SIG-M5 treated with dmso at 0.1 percent for 504 hours (cell line): ENCODE measurements at regions not wholly inside any gene's neighbourhood (a gene's known extent, or its start where the extent isn't known, plus 50 kb on each side); places are given as distances from the start of the nearest gene placed in this dataset.
A peak's percentile ranks its signal among the peaks of the same experiment; 100 is the strongest.

ENCODE experiments used
- DNase-seq: peaks from one replicate; lab custom pipeline; 2025; ENCODE audit not compliant: unreplicated experiment; lab: John Stamatoyannopoulos, UW

DNA sequence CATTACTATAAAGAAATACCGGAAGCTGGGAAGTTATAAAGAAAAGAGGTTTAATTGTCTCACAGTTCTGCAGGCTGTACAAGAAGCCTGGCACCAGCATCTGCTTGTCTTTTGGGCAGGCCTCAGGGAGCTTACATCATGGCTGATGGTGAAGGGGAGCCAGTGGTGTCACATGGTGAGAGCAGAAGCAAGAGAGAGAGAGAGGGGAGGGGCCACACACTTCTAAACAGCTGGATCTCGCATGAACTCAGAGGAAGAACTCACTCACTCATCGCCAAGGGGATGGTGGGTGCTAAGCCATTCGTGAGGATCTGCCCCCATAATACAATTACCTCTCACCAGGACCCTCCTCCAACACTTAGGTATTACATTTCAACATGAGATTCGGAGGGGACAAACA lies 51.8 kb upstream of the ANKRD34C start:
- DNase-seq = no peak

GRCh38 chr15:79222808-79223207 lies 59.7 kb upstream of the ANKRD34C start:
- DNase-seq = no peak

DNA sequence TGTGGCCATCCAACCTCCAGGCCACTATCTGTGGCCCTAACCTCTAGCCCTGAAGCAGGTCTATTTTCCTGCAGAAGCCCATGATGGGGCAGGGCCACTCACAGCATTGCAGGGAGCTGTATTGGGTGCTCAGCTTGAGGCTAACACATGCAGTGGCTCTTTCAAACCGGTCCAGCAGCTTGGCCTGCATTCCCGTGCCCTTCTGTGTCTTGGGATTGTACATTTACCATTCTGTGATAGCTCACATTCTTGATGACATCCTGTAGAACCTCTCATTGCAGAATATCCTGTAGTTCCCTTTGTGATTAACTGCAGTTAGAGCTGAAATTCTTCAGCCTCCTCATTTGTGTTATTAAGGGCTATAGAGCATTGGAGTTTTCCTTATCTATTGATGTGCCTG lies 60.8 kb upstream of the ANKRD34C start:
- DNase-seq = peak; percentile 22

GRCh38 chr15:79219393-79220056 lies 63.0 kb upstream of the ANKRD34C start:
- no peak for DNase-seq

GRCh38 chr15:79218588-79219200 lies 63.8 kb upstream of the ANKRD34C start:
- peak; percentile 26 for DNase-seq

GRCh38 chr15:79213650-79214049 lies 68.9 kb upstream of the ANKRD34C start:
- DNase-seq = no peak

- DNase-seq = no peak
Observed at GRCh38 chr15:79212589-79213157, 69.8 kb upstream of the ANKRD34C start.

GRCh38 chr15:79211481-79211880 lies 71.0 kb upstream of the ANKRD34C start:
- no peak for DNase-seq

- DNase-seq = no peak
Observed at GRCh38 chr15:79209690-79210089, 72.8 kb upstream of the ANKRD34C start.

DNA sequence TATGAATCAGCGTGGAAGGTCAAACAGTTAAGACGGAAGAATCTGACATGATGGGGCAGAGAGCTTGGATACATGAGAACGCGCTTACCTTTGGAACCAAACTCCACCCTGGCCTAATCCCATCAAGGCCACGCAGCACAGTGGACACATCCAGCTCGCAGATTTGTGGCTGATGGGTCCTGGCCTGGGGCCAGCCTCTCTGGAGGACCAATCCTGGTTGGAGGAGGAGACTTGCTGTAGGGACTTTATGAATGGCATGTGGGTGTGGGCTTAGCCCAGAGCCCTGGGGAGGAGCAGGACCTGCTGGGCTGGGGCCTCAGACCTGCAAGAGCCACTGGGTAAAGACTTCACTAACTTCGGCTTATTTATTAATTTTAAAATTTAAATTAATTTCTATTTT lies 73.4 kb upstream of the ANKRD34C start:
- no peak for DNase-seq

- no peak for DNase-seq
Observed at GRCh38 chr15:79208179-79208578, 74.3 kb upstream of the ANKRD34C start.

DNA sequence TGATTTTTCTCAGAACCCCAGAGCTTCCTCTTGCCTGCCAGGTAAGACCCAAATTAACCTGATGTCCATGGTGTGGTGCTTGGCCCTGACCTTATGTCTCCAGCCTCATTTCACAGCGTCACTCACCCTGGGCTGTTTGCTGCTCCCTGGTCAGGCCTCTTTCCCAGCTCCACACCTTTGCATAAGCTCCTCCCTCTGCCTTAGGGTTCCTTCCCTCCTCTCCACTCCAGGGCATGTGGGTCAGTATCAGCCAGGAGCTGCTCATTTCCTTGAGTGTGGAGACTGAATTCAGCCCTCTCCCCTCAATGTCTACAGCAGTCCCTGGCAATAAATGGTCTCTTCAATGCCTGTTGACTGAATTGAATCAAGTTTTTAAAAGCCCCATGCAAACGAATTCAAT lies 75.6 kb upstream of the ANKRD34C start:
- DNase-seq = no peak

DNA sequence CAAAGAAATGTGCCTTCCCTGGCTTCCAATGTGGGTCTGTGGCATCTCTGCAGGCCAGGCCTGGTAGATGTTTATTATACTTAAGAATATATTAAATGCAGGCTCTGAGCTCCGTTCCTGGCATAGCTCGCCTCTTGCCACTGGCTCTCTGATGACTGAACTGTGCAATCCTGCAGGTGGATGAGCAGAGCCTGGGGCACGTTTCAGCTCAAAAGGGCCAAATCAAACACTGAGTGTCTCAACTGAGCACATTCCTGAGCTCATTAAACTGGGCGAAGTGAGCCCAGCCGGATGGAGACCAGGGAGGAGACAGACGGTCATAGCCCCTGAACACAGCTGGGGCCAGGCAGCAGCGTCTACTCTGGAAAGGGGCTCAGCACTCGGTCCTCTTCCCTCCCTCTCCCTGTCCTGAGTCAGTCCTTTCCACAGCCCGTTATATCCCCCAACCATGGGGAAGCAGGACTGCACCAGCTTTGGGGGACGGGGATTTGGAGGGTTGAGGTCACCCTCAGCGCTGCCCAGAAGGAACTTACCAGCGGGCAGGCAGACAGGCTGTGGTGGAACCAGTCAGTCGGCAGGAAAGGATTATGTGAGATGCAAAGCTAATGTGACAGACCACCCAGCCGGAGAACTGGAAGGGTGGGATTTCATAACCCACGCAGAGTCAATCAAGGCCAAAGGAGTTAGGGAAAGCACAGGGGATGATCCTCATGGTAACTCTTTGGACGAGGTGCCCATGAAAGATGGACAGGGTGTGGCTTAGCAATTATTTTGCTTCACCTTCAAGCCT lies 77.4 kb upstream of the ANKRD34C start:
- no peak for DNase-seq

GRCh38 chr15:79198461-79198860 lies 84.1 kb upstream of the ANKRD34C start:
- DNase-seq = no peak

GRCh38 chr15:79197285-79197684 lies 85.2 kb upstream of the ANKRD34C start:
- DNase-seq = no peak

DNA sequence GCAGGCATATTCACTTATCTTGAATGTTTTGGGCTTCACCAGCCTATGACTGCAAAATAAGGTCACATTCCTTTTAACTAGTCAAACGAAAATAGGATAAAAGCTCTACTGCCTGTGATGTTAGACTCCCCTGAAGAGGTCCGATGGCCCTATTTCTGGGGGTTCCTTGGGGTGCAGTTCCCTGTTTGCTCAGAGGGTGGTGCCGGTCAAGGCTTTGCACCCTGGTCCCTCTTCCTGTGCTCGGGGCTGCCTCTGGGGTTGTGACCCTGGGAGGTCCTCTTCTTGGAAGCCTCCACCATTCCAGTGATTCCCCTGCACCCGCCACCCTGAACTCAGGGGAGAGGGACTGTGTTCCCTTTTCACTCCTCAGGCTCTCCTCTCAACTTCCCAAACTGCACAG lies 86.7 kb upstream of the ANKRD34C start:
- DNase-seq = no peak

GRCh38 chr15:79195239-79195638 lies 87.3 kb upstream of the ANKRD34C start:
- no peak for DNase-seq

DNA sequence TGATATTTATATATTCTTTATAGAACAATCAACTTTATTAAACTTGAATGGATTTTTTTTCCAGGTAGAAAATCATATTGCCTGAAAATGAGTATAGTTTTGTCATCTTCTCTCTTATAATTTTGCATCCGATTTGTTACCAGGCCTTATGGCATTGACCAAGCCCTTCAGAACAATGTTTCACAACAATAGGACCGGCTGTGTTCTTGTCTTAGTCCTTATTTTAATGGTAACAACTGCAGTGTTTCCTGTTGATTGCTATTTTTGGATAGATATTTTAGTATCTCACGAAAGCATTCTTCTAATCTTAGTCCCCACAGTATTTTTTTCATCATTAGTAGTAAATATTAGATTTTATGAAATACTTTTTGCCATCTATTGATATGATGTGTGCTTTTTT lies 88.1 kb upstream of the ANKRD34C start:
- DNase-seq = no peak

GRCh38 chr15:79193549-79193948 lies 89.0 kb upstream of the ANKRD34C start:
- no peak for DNase-seq

- DNase-seq = no peak
Observed at GRCh38 chr15:79193103-79193502, 89.4 kb upstream of the ANKRD34C start.

GRCh38 chr15:79192462-79193036 lies 90.0 kb upstream of the ANKRD34C start:
- no peak for DNase-seq

GRCh38 chr15:79190093-79190492 lies 92.4 kb upstream of the ANKRD34C start:
- DNase-seq = no peak
